B cell (primary cell): ENCODE measurements at regions not wholly inside any gene's neighbourhood (a gene's known extent, or its start where the extent isn't known, plus 50 kb on each side); places are given as distances from the start of the nearest gene placed in this dataset.

Source experiments
- ATAC-seq: fragments of 200-7000 bp; cut with Tn5 transposase; one replicate; pipeline ENCODE4 v1.10.0; 2021; ENCODE audit warnings: low read depth, mild to moderate bottlenecking, moderate number of reproducible peaks, moderate library complexity
- CTCF ChIA-PET: fragments of 350-600 bp; sonication (Branson Sonifier 250); formaldehyde crosslinking; loops from one replicate; lab custom pipeline; 2021; ENCODE audit warnings: antibody characterized with exemption, inconsistent platforms; lab: Charles Lee
- POLR2A ChIA-PET: fragments of 350-600 bp; sonication (Branson Sonifier 250); formaldehyde crosslinking; loops from one replicate; lab custom pipeline; 2021; ENCODE audit warnings: antibody characterized with exemption; lab: Charles Lee
- DNase-seq: peaks from one replicate; pipeline ENCODE4 v3.0.0; 2013
- H2AFZ ChIP-seq: 2 replicates; pipeline ENCODE4 v1.6.1; 2012; ENCODE audit warnings: mild to moderate bottlenecking, low read depth, low read length; ENCODE audit not compliant: insufficient read depth, poor library complexity, severe bottlenecking
- H3K27ac ChIP-seq, 2 donors: 1 replicate in 1 of 2; 2 replicates in 1 of 2; pipeline ENCODE4 v1.5.1; 2012 to 2013; ENCODE audit warnings: low read length in 2 of 2, mild to moderate bottlenecking in 2 of 2, moderate library complexity in 1 of 2
- H3K27me3 ChIP-seq, 4 experiments: fragments of 200-600 bp in 1 of 4; sonication (generic) in 1 of 4; replicated peaks in 1 of 4; 1 replicate in 2 of 4; 2 replicates in 2 of 4; pipeline versions ENCODE4 v1.6.1 to v1.7.0; 2013 to 2016; ENCODE audit warnings: low read length in 3 of 4, mild to moderate bottlenecking in 2 of 4, mixed read lengths in 1 of 4, moderate library complexity in 1 of 4; ENCODE audit not compliant: insufficient read depth in 4 of 4, control insufficient read depth in 3 of 4; ENCODE audit errors: control extremely low read depth in 1 of 4
- H3K36me3 ChIP-seq, 2 experiments: replicated peaks in 1 of 2; 1 replicate in 1 of 2; 2 replicates in 1 of 2; pipeline versions ENCODE4 v1.6.1 to v1.7.1; 2013; ENCODE audit warnings: low read length in 1 of 2; ENCODE audit not compliant: insufficient read depth in 2 of 2, control insufficient read depth in 1 of 2; ENCODE audit errors: control extremely low read depth in 1 of 2, extremely low read depth in 1 of 2
- H3K4me1 ChIP-seq, 2 donors: fragments of 200-600 bp in 1 of 2; sonication (generic) in 1 of 2; 1 replicate in 1 of 2; 2 replicates in 1 of 2; pipeline versions ENCODE4 v1.5.1 to v1.6.1; 2013 to 2017; ENCODE audit warnings: low read length in 2 of 2; ENCODE audit not compliant: control insufficient read depth in 2 of 2, insufficient read depth in 2 of 2
- H3K4me2 ChIP-seq: replicated peaks from 2 replicates; pipeline ENCODE3; 2012; ENCODE audit warnings: mild to moderate bottlenecking, low read depth, low read length; ENCODE audit not compliant: poor library complexity, severe bottlenecking
- H3K4me3 ChIP-seq, 5 experiments: fragments of 200-600 bp in 1 of 5; sonication (generic) in 1 of 5; 1 replicate in 3 of 5; 2 replicates in 2 of 5; pipeline versions ENCODE4 v1.5.1 to v1.7.0; 2011 to 2016; ENCODE audit warnings: low read length in 4 of 5, mild to moderate bottlenecking in 4 of 5, low read depth in 2 of 5, control low read depth in 1 of 5, moderate library complexity in 1 of 5; ENCODE audit not compliant: insufficient read depth in 1 of 5; ENCODE audit errors: control extremely low read depth in 1 of 5, extremely low read depth in 1 of 5
- H3K79me2 ChIP-seq: fragments of 200-600 bp; sonication (generic); one replicate; pipeline ENCODE4 v1.6.0; 2016; ENCODE audit warnings: low read length; ENCODE audit not compliant: control insufficient read depth, insufficient read depth
- H3K9ac ChIP-seq: fragments of 200-600 bp; sonication (generic); 2 replicates; pipeline ENCODE4 v1.6.1; 2017; ENCODE audit warnings: mild to moderate bottlenecking, low read length, moderate library complexity
- H3K9me3 ChIP-seq, 3 donors: one replicate each; pipeline versions ENCODE4 v1.6.1 to v1.7.1; 2013; ENCODE audit warnings: low read length in 2 of 3; ENCODE audit not compliant: control insufficient read depth in 2 of 3, insufficient read depth in 1 of 3; ENCODE audit errors: control extremely low read depth in 1 of 3
- H4K20me1 ChIP-seq: 2 replicates; pipeline ENCODE4 v1.6.0; 2012; ENCODE audit warnings: mild to moderate bottlenecking, low read length; ENCODE audit not compliant: insufficient read depth, control insufficient read depth, poor library complexity, severe bottlenecking
- H3K27ac Mint-ChIP-seq: one replicate; pipeline ENCODE4 v1.8.0; 2021; ENCODE audit warnings: mixed read lengths
- H3K27me3 Mint-ChIP-seq: one replicate; pipeline ENCODE4 v1.8.0; 2021; ENCODE audit warnings: mixed read lengths
- H3K4me1 Mint-ChIP-seq: one replicate; pipeline ENCODE4 v1.8.0; 2021; ENCODE audit warnings: mixed read lengths
- H3K4me3 Mint-ChIP-seq: one replicate; pipeline ENCODE4 v1.8.0; 2021; ENCODE audit warnings: mixed read lengths
- H3K9me3 Mint-ChIP-seq: one replicate; pipeline ENCODE4 v1.8.0; 2022; ENCODE audit warnings: mixed read lengths; ENCODE audit not compliant: insufficient read depth
- CTCF ChIP-seq: fragments of 200-600 bp; IDR thresholded peaks from one replicate; pipeline ENCODE4 v1.8.0; 2022; ENCODE audit warnings: antibody characterized with exemption, mild to moderate bottlenecking
- EZH2 ChIP-seq: IDR thresholded peaks from 2 replicates; pipeline ENCODE4 v1.6.1; 2012; ENCODE audit warnings: borderline replicate concordance, low read depth, mild to moderate bottlenecking, moderate library complexity, low read length; ENCODE audit not compliant: insufficient read depth, poor library complexity, severe bottlenecking
- WGBS: methylation state at CpG from one replicate; pipeline ENCODE4 v1.1.5; 2013; ENCODE audit warnings: missing lambda C conversion rate; ENCODE audit not compliant: insufficient coverage; 5-methylcytosine and 5-hydroxymethylcytosine counted together
- intact Hi-C: fragments of 100-400 bp; cut with micrococcal nuclease; formaldehyde crosslinking; loops from one replicate; pipeline ENCODE4 v1.10.0; 2022

DNA sequence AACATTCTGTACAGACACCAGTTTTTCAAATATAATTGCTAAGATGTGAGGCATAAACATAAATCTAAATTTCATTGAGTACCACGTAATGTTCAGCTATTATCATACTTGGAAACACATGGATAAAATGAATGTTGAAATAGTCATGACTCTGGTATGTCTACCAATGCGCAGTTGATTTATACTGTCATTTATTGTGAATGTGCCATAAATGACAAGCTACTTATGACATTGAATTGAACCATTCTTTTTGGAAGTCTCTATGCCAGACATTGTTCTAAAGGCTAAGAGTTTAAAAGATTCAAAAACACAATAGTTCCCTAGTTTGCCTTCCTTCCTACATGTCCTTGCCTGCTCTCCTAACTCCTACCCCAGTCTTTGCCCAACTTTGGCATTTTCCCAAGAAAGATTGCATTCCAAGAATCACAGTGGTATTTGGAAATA, 96.6 kb upstream of the DMD start:
- H3K4me2 ChIP-seq: no peak overlapping the region
- ChIA-PET POLR2A (no interaction called here), CTCF (no interaction called here)

DNA sequence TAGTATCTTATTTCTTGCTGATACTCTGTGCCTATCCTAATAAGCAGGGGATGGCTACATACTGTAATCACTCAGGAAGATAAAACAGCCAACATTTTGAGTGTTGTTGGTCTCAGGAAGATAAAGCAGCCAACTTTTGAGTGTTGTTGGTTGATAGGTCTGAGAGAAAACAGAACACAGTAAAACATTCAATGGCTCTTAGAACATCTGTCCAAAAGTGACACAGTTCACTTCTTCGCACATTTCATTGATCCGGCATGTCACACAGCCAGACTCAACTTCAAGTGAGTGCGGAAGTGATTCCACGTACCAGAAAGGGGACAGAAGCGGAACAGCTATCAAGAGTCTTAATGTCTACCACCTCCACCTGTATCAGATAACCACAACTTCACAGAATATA, 87.3 kb upstream of the DMD start:
- Mint-ChIP-seq H3K4me3 (no peak overlapping the region), H3K27me3 (no peaks in the 10 kb centered on the region), H3K9me3 (peaks cover 2% of the 10 kb centered on the region), H3K4me1 (no peaks in the 10 kb centered on the region), H3K27ac (no peak overlapping the region)
- intact Hi-C loops: no loop called here
- Histone ChIP-seq H3K79me2 (no peaks in the 10 kb centered on the region), H2AFZ (no peak overlapping the region), H3K27me3 (no peaks in the 10 kb centered on the region), H4K20me1 (no peaks in the 10 kb centered on the region), H3K9me3 (no peaks in the 10 kb centered on the region), H3K9ac (no peak overlapping the region), H3K4me3 (no peak overlapping the region), H3K36me3 (no peaks in the 10 kb centered on the region), H3K27ac (no peak overlapping the region), H3K4me1 (no peaks in the 10 kb centered on the region), H3K4me2 (no peak overlapping the region)
- ChIA-PET CTCF (no interaction called here), POLR2A (no interaction called here)
- no peak for ATAC-seq
- DNase-seq: no peak
- TF ChIP-seq EZH2 (no peak), CTCF (no peak)
- no CpG with 5 or more reads among the region's 5 CpGs for WGBS

More for the DNA sequence above, 96.6 kb upstream of the DMD start:
- Mint-ChIP-seq H3K27me3 (no peaks in the 10 kb centered on the region), H3K9me3 (no peaks in the 10 kb centered on the region), H3K4me3 (no peak overlapping the region), H3K27ac (no peak overlapping the region), H3K4me1 (no peaks in the 10 kb centered on the region)
- ATAC-seq (no peak), DNase-seq (no peak)
- H4K20me1 ChIP-seq: no peaks in the 10 kb centered on the region
- no CpG with 5 or more reads among the region's 2 CpGs for WGBS
- no peak for TF ChIP-seq EZH2
- TF ChIP-seq CTCF: no peak
- no peak overlapping the region for H3K4me3 ChIP-seq
- H3K27me3 ChIP-seq: no peaks in the 10 kb centered on the region
- H3K4me1 ChIP-seq: no peaks in the 10 kb centered on the region
- H3K79me2 ChIP-seq: no peaks in the 10 kb centered on the region
- H3K27ac ChIP-seq: no peak overlapping the region
- H3K9me3 ChIP-seq: no peaks in the 10 kb centered on the region
- H3K9ac ChIP-seq: no peak overlapping the region
- no peaks in the 10 kb centered on the region for H3K36me3 ChIP-seq
- intact Hi-C loops: no loop called here
- no peak overlapping the region for H2AFZ ChIP-seq
